SU-DHL-6 (cell line): ENCODE measurements at regions not wholly inside any gene's neighbourhood (a gene's known extent, or its start where the extent isn't known, plus 50 kb on each side); places are given as distances from the start of the nearest gene placed in this dataset.

Source experiments
- EZH2phosphoT487 ChIP-seq: fragments of 200-600 bp; sonication (generic), shearing (Covaris generic); conservative IDR thresholded peaks from 2 replicates; pipeline ENCODE4 v1.6.1; 2018; ENCODE audit warnings: mild to moderate bottlenecking, antibody characterized with exemption, low read length, moderate library complexity, mixed read lengths
- TF ChIP-seq, protein P1 (sequence below): fragments of 200-600 bp; sonication (generic); IDR thresholded peaks from one replicate; pipeline ENCODE4 v1.5.1; 2017; ENCODE audit warnings: antibody characterized with exemption, mild to moderate bottlenecking, low read length, moderate library complexity; ENCODE audit not compliant: insufficient read depth, poor library complexity, severe bottlenecking

DNA sequence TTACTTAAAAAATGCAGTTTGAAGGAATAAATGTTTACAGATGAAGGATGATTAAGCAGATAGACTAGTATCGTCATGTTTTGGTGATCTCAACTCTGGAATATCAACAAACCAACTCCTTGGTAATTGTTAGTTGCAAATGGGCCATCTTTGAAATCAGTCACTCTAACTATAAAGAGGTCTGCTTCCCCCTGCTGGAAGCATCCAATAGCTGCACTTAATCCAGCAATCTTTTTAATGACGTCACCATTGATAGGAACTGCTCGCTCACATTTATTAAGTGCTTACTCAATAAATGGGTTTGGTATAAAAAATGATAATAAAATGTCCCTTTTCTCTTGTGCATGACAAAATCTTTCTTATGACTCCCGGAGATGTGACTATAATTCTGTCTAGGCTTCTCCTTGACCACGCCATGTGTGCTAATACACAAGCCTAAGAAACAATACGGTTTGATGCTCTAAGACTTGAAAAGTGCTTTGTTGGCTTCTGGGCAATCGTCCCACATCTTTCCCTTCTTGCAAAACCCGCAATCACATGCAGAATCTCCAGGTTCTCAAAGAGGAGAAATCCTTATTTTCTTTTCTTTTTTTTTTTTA is 227.6 kb upstream of the POU1F1 start:
- TF ChIP-seq, protein P1, sequence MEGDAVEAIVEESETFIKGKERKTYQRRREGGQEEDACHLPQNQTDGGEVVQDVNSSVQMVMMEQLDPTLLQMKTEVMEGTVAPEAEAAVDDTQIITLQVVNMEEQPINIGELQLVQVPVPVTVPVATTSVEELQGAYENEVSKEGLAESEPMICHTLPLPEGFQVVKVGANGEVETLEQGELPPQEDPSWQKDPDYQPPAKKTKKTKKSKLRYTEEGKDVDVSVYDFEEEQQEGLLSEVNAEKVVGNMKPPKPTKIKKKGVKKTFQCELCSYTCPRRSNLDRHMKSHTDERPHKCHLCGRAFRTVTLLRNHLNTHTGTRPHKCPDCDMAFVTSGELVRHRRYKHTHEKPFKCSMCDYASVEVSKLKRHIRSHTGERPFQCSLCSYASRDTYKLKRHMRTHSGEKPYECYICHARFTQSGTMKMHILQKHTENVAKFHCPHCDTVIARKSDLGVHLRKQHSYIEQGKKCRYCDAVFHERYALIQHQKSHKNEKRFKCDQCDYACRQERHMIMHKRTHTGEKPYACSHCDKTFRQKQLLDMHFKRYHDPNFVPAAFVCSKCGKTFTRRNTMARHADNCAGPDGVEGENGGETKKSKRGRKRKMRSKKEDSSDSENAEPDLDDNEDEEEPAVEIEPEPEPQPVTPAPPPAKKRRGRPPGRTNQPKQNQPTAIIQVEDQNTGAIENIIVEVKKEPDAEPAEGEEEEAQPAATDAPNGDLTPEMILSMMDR, result peak; percentile 43
- no peak for TF ChIP-seq EZH2phosphoT487
